ENCODE measurements at regions not wholly inside any gene's neighbourhood (a gene's known extent, or its start where the extent isn't known, plus 50 kb on each side); places are given as distances from the start of the nearest gene placed in this dataset.

DNA sequence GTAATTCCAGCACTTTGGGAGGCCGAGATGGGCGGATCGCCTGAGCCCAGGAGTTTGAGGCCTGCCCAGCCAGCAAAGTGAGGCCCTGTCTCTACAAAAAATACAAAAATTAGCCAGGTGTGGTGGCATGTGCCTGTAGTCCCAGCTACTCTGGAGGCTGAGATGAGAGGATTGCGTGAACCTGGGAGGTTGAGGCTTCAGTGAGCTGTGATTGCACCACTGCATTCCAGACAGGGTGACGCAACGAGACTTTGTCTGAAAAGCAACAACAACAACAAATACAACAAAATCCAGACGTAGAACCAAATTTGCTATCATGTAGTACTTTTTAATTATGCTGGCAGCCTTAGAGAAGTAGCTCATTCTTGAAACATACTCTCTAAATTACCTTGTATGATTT, 277.1 kb downstream of the KLF5 start:
- no peak for FAIRE-seq
- H3K27me3 ChIP-seq (ENCODE audit: insufficient read depth, low read length): no peaks in the 10 kb centered on the region
- Mint-ChIP-seq H3K4me1 (ENCODE audit: low read depth, unreplicated experiment) (peaks cover 29% of the 10 kb centered on the region), H3K36me3 (ENCODE audit: low read depth, unreplicated experiment) (no peaks in the 10 kb centered on the region), H3K27ac (ENCODE audit: unreplicated experiment) (peak overlapping the region; percentile 49), H3K9me3 (ENCODE audit: unreplicated experiment) (no peaks in the 10 kb centered on the region), H3K4me3 (ENCODE audit: unreplicated experiment) (no peak overlapping the region), H3K27me3 (ENCODE audit: low read depth, unreplicated experiment) (no peaks in the 10 kb centered on the region)
- no peak overlapping the region for H2AFZ ChIP-seq (ENCODE audit: low read depth, low read length)
- H3K27ac ChIP-seq (ENCODE audit: low read depth, low read length): no peak overlapping the region
- no peaks in the 10 kb centered on the region for H3K36me3 ChIP-seq (ENCODE audit: insufficient read depth, low read length)
- no peaks in the 10 kb centered on the region for H3K9me3 ChIP-seq (ENCODE audit: insufficient read depth, low read depth, low read length)
- H3K4me3 ChIP-seq (ENCODE audit: insufficient read depth, low read depth, low read length): no peak overlapping the region
- no peaks in the 10 kb centered on the region for H4K20me1 ChIP-seq (ENCODE audit: insufficient read depth, low read length)
- no peak overlapping the region for H3K9ac ChIP-seq (ENCODE audit: low read length)
- H3K4me1 ChIP-seq (ENCODE audit: insufficient read depth, low read length): no peaks in the 10 kb centered on the region
- TF ChIP-seq EZH2 (IDR thresholded peaks at IDR 0.05; ENCODE audit: insufficient read depth, low read length): no peak
- TF ChIP-seq, protein P1, sequence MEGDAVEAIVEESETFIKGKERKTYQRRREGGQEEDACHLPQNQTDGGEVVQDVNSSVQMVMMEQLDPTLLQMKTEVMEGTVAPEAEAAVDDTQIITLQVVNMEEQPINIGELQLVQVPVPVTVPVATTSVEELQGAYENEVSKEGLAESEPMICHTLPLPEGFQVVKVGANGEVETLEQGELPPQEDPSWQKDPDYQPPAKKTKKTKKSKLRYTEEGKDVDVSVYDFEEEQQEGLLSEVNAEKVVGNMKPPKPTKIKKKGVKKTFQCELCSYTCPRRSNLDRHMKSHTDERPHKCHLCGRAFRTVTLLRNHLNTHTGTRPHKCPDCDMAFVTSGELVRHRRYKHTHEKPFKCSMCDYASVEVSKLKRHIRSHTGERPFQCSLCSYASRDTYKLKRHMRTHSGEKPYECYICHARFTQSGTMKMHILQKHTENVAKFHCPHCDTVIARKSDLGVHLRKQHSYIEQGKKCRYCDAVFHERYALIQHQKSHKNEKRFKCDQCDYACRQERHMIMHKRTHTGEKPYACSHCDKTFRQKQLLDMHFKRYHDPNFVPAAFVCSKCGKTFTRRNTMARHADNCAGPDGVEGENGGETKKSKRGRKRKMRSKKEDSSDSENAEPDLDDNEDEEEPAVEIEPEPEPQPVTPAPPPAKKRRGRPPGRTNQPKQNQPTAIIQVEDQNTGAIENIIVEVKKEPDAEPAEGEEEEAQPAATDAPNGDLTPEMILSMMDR (IDR thresholded peaks at IDR 0.05; ENCODE audit: insufficient read depth, low read depth, low read length): no peak
- H3K4me2 ChIP-seq (ENCODE audit: low read length): no peak overlapping the region
- H3K79me2 ChIP-seq (ENCODE audit: insufficient read depth, low read length): no peaks in the 10 kb centered on the region
- no peak for DNase-seq (ENCODE audit: low read depth)

DNA sequence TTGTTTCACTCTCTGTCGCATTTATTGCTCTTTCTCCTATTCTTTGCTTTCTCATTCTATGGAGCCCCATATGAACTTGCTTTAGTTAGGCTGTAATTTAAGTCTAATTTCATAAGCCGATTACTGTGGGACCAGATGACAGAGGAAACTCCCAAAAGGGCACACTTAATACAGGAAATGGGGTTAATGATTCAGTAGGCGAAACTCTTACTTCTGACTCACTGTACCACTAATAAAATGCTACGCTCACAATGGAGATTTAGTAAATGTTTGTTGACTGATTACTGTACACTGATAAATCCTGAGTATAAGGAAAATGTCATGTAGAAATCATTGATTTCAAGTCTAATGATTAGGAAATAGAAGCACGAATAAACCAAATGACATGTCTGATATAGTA, 276.4 kb downstream of the KLF5 start:
- Mint-ChIP-seq H3K27me3 (ENCODE audit: low read depth, unreplicated experiment) (no peaks in the 10 kb centered on the region), H3K9me3 (ENCODE audit: unreplicated experiment) (no peaks in the 10 kb centered on the region), H3K4me3 (ENCODE audit: unreplicated experiment) (no peak overlapping the region), H3K27ac (ENCODE audit: unreplicated experiment) (peak overlapping the region; percentile 84), H3K36me3 (ENCODE audit: low read depth, unreplicated experiment) (no peaks in the 10 kb centered on the region), H3K4me1 (ENCODE audit: low read depth, unreplicated experiment) (peaks cover 29% of the 10 kb centered on the region)
- no peaks in the 10 kb centered on the region for H3K36me3 ChIP-seq (ENCODE audit: insufficient read depth, low read length)
- H3K79me2 ChIP-seq (ENCODE audit: insufficient read depth, low read length): no peaks in the 10 kb centered on the region
- DNase-seq (ENCODE audit: low read depth) (peak; percentile 79), FAIRE-seq (peak; percentile 73)
- H3K4me1 ChIP-seq (ENCODE audit: insufficient read depth, low read length): no peaks in the 10 kb centered on the region
- no peak overlapping the region for H3K27ac ChIP-seq (ENCODE audit: low read depth, low read length)
- no peak for TF ChIP-seq EZH2 (IDR thresholded peaks at IDR 0.05; ENCODE audit: insufficient read depth, low read length)
- TF ChIP-seq, protein P1 (IDR thresholded peaks at IDR 0.05; ENCODE audit: insufficient read depth, low read depth, low read length): no peak
- H3K9me3 ChIP-seq (ENCODE audit: insufficient read depth, low read depth, low read length): no peaks in the 10 kb centered on the region
- H3K9ac ChIP-seq (ENCODE audit: low read length): no peak overlapping the region
- H3K27me3 ChIP-seq (ENCODE audit: insufficient read depth, low read length): no peaks in the 10 kb centered on the region
- no peak overlapping the region for H3K4me3 ChIP-seq (ENCODE audit: insufficient read depth, low read depth, low read length)
- no peaks in the 10 kb centered on the region for H4K20me1 ChIP-seq (ENCODE audit: insufficient read depth, low read length)
- H3K4me2 ChIP-seq (ENCODE audit: low read length): peak overlapping the region; percentile 38
- no peak overlapping the region for H2AFZ ChIP-seq (ENCODE audit: low read depth, low read length)

DNA sequence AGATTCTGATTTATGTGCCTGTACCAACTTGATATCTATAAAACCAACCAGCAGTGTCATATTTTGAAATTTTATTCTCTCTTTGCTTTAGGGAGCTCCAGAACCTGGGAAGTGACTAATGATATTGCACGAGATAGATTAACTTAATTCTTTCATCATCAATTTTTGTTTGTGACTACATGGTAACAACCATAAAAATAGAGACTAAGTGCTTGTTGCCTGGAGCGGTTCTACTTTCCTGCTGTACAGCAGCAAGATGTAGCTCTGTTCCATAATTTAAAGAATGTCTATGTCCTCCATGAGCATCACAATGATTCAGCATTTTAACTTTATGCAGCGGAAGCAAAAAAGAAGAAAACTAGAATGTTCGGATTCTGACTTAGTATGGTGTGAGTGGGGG, 275.6 kb downstream of the KLF5 start:
- Histone ChIP-seq H3K4me1 (ENCODE audit: insufficient read depth, low read length) (no peaks in the 10 kb centered on the region), H3K9me3 (ENCODE audit: insufficient read depth, low read depth, low read length) (no peaks in the 10 kb centered on the region), H4K20me1 (ENCODE audit: insufficient read depth, low read length) (no peaks in the 10 kb centered on the region), H3K9ac (ENCODE audit: low read length) (no peak overlapping the region), H3K27ac (ENCODE audit: low read depth, low read length) (no peak overlapping the region), H3K4me2 (ENCODE audit: low read length) (no peak overlapping the region), H3K4me3 (ENCODE audit: insufficient read depth, low read depth, low read length) (no peak overlapping the region), H3K27me3 (ENCODE audit: insufficient read depth, low read length) (no peaks in the 10 kb centered on the region), H2AFZ (ENCODE audit: low read depth, low read length) (no peak overlapping the region), H3K36me3 (ENCODE audit: insufficient read depth, low read length) (no peaks in the 10 kb centered on the region), H3K79me2 (ENCODE audit: insufficient read depth, low read length) (no peaks in the 10 kb centered on the region)
- Mint-ChIP-seq H3K4me1 (ENCODE audit: low read depth, unreplicated experiment) (peaks cover 29% of the 10 kb centered on the region), H3K9me3 (ENCODE audit: unreplicated experiment) (no peaks in the 10 kb centered on the region), H3K27me3 (ENCODE audit: low read depth, unreplicated experiment) (no peaks in the 10 kb centered on the region), H3K27ac (ENCODE audit: unreplicated experiment) (peak overlapping the region; percentile 59), H3K4me3 (ENCODE audit: unreplicated experiment) (no peak overlapping the region), H3K36me3 (ENCODE audit: low read depth, unreplicated experiment) (no peaks in the 10 kb centered on the region)
- FAIRE-seq (no peak), DNase-seq (ENCODE audit: low read depth) (no peak)
- TF ChIP-seq, protein P1 (IDR thresholded peaks at IDR 0.05; ENCODE audit: insufficient read depth, low read depth, low read length): no peak
- TF ChIP-seq EZH2 (IDR thresholded peaks at IDR 0.05; ENCODE audit: insufficient read depth, low read length): no peak
